SU-DHL-6 (cell line): ENCODE measurements at regions not wholly inside any gene's neighbourhood (a gene's known extent, or its start where the extent isn't known, plus 50 kb on each side); places are given as distances from the start of the nearest gene placed in this dataset.

ENCODE experiments used
- EZH2phosphoT487 ChIP-seq: fragments of 200-600 bp; sonication (generic), shearing (Covaris generic); conservative IDR thresholded peaks from 2 replicates; pipeline ENCODE4 v1.6.1; 2018; ENCODE audit warnings: mild to moderate bottlenecking, antibody characterized with exemption, low read length, moderate library complexity, mixed read lengths
- TF ChIP-seq, protein P1 (sequence below): fragments of 200-600 bp; sonication (generic); IDR thresholded peaks from one replicate; pipeline ENCODE4 v1.5.1; 2017; ENCODE audit warnings: antibody characterized with exemption, mild to moderate bottlenecking, low read length, moderate library complexity; ENCODE audit not compliant: insufficient read depth, poor library complexity, severe bottlenecking

DNA sequence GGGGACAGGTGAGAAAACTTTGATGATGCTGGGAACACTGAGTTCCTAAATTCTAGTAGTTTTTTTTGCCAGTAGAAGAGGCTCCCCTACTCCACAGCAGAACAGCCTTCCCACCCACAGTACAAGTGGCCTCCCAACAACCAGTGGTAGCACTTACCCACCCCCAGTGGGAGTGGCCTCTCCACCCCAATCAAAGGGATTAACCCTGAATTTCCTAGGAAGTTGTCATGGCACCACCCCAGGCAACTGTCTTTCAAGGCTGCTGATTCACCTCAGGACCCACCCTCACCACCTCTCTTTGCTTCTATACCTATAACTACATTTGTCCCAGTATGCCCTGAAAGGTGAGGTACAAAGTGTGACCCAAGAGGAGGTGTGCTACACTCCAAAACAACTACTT lies 81.4 kb upstream of the PRDX6 start:
- TF ChIP-seq, protein P1, sequence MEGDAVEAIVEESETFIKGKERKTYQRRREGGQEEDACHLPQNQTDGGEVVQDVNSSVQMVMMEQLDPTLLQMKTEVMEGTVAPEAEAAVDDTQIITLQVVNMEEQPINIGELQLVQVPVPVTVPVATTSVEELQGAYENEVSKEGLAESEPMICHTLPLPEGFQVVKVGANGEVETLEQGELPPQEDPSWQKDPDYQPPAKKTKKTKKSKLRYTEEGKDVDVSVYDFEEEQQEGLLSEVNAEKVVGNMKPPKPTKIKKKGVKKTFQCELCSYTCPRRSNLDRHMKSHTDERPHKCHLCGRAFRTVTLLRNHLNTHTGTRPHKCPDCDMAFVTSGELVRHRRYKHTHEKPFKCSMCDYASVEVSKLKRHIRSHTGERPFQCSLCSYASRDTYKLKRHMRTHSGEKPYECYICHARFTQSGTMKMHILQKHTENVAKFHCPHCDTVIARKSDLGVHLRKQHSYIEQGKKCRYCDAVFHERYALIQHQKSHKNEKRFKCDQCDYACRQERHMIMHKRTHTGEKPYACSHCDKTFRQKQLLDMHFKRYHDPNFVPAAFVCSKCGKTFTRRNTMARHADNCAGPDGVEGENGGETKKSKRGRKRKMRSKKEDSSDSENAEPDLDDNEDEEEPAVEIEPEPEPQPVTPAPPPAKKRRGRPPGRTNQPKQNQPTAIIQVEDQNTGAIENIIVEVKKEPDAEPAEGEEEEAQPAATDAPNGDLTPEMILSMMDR, result no peak
- TF ChIP-seq EZH2phosphoT487, result no peak
